GM18502 (cell line): ENCODE measurements at regions not wholly inside any gene's neighbourhood (a gene's known extent, or its start where the extent isn't known, plus 50 kb on each side); places are given as distances from the start of the nearest gene placed in this dataset.

Experiments used
- ATAC-seq: cut with Tn5 transposase; IDR thresholded peaks from one replicate; pipeline ENCODE4 v1.9.1; 2021; ENCODE audit warnings: mild to moderate bottlenecking; ENCODE audit not compliant: unreplicated experiment, poor library complexity

DNA sequence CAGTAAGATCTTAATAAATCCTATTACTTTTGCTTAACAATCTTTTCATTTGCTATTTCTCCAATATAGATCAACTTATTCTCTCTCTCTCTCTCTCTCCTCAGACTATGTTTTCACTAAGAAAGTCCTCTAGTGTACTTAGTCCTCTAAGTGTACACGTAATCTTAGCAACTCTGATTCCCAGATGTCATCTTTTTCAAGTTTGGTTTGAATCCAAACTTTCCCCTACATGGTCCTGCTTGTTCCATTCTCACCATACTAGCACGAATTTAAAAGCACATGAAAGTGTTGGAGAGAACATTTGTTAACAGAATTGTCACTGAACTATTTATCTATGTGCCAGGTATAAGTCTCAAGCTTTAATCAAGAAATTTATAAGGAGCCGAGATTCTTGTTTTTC is 202.9 kb downstream of the SPRY2 start:
- no peak for ATAC-seq

DNA sequence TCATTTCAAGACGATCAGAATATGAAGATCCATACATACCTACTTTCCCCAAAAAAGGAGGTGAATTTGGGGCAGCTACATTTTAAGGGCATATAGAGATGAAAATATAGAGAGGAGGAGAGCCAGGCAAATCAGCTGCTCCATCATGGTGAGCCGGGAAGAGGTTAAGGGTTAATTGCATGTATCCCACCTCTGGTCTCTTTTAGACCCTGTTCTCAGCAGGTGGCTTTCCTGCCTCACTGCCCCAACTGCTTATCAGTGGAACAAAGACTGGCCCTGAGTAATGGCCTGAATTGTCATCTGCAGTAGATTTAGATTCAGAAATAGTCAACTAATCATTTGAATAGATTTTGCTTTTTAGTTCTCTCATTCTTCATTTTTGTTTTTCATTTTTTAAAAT is 206.6 kb downstream of the SPRY2 start:
- no peak for ATAC-seq

DNA sequence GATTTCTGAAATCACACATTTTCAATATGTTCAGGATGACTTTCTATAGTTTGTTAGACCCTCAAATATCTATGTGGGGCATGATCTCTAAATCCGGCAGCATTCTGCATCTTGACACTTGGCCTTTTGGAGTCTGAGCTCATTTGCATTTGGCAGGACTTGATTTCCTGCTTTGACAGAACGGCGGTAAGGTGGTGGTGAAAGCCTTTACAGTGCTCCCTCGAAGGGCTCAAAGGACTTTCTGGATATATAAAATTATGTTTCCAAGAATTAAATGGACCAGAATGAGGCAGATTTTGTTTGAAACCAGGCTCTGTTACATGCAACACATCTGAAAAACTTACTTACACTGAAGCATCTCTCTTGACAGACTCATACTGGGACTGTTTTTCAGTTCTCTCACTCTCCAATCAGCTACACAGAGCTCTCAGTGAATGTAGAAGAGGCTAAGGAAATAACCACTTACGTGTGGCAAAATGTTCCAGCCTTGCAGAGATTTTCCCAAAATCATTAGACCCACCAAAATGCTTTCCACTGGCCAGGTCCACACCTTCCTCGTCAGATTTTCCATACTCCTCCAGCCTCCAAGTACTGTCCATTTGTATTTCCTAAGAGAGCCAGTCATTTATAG is 207.2 kb downstream of the SPRY2 start:
- ATAC-seq = no peak

DNA sequence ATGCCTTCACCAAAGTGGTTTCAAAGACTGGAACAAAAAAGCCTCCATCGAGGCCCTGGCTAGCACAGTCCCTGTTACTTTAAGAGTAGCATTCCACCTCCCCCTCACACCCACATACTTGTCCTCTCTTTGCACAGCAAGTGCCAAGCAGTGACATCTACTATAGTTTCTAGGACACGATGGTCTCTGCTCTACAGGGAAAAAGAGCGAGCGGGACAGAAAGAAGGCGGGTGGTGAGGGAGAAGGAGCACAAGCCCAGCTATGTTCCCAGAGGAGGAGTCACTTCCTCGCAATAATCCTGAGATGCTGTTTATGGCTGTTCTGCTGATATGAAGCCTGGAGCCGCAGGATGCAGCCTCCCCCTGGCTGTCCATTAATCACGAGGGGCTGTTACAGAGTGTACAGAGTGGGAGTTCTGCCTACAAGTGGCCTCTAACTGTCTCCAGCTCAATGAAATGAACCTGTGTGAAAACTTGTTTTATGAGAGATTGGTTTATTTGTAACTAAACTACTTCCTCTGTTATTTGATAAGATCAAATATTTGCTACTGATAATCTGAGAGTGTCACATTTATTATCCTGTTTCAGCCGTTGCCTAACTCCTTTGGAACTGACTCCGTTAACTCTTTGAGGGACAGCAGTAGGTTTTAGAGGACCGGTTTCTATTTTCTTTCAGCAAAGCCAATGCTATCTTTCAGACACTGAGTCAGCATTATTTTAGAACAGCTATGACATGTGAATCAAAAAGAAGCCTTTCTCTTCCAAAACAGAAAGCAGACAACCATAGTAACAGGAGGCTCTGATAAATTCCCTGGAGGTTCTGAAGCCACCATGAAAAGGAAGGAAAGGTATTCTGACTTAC is 208.0 kb downstream of the SPRY2 start:
- no peak for ATAC-seq

DNA sequence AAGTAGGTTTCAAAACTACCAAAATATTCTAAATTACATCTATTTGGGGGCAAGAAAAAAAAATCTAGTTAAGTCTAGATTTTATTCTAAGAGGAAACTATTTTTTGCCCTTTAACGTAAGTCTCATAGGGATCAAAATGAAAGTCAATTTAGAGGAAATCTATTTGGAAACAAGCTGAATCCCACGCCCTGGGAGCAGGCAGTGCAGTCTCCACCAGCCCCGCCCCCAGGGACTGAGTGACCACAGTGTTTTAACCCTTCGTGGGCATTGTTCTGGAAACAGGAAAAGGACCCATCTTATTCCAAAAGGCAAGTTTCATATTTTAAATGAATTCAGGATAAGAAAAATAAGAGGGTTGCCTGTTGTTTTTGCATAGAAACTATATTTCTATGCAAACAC is 209.7 kb downstream of the SPRY2 start:
- no peak for ATAC-seq

DNA sequence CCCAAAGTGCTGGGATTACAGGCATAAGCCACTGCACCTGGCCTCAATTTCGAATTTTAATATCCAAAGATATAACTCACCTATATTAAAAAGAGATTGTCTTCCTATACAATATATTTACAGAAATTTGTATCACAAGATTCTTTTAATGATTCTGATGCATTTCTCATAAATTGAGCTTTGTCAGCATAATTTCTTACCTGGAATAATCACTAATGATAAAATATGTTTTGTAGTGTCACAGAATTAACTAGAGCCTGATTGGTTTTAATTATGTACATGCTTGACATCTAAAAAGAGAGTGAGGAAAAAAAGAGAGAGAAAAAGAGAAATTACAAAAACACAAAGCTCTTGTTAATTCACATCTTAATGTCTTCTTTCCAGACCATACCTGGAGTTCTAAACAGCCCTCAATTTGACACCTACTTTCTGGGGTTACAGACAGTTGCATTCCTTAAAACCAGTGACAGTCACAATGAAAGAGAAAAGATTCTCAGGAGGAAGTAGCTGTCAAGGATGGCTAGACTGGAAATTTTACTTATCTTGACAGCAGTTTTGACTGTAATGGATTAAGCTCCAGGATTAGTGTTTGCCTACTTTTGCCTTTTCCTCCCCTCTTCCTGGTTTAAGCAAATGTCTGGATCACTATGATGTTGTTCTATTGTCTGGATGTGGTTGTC is 214.4 kb downstream of the SPRY2 start:
- no peak for ATAC-seq

DNA sequence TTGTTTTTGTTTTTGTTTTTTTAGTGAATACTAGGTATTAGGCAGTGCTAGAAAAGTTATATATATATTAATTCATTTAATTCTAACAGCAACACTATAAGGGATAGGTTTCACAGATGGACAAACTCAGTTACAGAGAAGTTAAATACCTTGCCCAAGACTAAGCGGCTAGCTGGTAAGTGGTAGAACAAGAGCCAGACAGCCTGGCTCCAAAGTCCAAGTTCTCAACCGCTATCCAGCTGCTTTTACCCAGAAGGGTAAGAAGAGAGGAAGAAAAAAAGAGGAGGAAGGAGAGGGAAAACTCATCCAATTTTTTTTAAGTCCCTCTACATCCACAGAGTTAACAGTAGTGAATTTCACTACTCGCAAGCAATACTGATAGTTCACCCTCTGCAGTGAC is 217.0 kb downstream of the SPRY2 start:
- ATAC-seq = no peak

DNA sequence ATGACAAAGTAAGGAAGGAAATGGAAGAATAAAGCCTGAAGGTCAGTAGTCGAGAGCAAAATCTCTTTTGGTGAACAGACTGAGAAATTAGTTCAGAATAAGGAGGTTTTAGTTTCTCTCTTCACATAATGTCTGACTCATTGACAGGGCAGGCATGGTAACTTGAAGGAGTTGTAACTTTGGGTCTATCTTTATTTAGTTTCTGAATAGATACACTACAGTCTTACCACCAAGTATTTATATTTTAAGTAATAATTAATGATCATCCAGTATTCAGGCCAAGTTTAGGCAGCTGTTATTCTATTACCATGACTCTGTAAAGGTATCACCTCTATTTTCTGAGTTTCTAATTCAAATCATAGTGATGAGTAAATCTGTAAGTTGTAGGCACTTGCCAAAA is 219.9 kb downstream of the SPRY2 start:
- no peak for ATAC-seq

DNA sequence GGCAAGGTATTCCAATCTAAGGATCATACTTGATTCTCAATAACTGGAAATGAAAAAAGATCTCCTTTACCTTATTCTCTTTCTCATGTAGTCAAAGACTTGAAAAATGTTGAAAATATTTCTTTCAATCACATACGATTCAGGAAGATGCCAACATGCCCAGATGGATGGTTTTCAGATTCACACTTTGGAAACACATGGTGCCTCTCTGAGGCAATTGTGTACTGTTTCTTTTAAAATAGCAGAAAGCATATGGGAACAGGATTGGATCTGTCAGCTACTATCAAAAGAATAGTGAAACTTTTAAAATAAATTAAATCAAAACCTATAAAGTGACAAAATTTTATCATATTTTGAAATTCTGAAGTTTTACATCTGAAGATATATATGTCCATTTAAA is 222.4 kb downstream of the SPRY2 start:
- ATAC-seq = no peak

DNA sequence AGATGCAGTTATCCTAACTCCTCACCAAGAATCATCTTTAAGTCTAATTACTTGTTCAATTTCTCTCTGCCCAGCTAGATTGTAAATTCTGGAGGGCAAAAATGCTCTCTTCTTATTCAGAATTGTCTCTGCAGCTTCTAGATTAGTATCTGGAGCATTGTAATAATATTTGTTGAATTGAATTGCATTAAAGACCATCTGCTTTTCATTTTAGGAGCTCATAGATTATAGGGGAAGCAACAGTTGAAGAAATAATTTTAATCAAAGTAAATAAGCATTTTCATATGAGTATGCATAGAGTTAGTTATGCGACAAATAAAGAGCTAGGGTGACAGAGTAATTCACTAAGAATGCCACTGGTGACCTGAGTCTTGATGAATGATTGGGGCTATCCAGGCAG is 222.8 kb downstream of the SPRY2 start:
- no peak for ATAC-seq

DNA sequence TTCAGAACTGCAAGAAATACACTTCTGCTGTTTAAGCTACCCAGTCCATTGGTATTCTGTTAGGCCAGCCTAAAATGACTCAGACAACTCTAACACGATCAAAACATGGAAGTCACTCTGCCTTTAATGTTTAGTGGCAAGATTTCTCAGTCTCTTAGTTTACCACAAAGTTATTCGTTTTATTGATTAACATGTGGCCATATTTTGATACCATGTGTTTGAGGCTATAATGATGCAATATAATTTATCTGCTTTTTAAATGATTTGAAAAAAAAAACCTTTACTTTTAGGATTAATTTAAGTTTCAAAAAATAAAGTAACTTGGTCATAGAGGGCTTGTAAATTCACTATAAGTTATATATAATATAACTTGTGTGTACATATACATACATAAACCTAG is 223.4 kb downstream of the SPRY2 start:
- no peak for ATAC-seq

DNA sequence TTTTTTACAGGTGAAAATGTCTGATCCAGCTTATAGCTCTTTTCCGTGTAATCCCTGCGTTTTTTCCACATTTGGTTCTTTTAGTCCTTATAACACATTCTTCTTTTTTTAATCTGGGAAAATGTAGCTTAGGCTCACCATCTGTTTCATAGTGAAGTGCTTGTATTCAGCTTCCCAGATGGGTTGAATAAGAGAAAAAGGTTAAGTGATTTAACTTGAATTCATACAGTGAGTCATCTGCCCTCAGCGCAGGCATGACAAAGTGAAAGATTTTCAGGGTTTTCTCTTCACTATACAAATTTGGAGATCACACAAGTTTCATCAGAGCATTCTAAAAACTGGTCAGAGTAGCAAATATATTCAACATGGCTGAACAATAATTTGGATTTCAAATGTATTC is 224.8 kb downstream of the SPRY2 start:
- no peak for ATAC-seq

DNA sequence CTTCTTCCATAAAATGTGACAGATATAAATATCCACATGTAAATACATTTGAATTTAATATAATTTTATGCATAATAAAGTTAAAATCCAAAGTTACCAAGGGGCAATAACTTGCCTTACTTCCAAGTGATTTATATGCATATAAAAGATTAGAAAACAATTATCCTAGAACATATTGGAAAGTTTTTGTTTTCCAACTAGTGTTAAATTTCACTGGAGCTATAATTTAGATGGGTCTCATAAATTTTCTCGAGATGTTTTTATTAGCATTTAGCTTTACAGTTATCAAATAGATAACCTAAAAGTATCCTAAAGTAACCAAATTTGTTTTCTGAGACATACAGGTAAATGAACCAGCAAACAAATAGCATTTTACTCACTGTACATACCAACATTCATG is 225.3 kb downstream of the SPRY2 start:
- no peak for ATAC-seq

DNA sequence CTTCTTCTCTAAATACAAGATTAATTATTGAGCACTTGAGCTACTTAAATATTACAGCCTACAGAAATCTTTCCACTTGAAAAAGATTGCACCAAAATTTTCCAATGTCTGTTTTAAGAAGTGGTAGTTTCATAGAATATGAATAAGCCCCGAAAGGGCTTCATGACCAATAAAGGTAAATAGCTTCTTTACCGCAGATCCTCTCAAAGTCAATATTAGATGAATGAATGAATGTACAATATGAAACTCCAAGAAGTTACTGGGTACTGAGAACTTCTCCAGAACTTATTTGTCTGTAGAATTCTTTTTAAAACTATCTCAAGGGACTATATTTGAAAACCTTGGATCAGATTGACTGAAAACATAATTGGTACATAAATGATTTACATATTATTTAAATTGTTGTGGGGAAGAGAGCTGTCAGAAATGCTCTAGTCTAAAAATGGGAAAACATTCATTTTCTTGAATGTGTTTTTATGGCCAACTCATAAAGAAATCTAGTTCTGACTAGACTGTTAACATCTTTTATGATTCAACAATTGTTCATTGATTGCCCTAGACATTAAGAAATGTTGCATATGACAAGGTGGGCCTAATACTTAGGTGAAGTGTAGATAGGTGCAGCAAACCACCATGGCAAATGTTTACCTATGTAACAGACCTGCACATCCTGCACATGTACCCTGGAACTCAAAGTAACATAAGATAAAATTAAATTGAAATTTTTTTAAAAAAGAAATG is 227.0 kb downstream of the SPRY2 start:
- ATAC-seq = no peak

DNA sequence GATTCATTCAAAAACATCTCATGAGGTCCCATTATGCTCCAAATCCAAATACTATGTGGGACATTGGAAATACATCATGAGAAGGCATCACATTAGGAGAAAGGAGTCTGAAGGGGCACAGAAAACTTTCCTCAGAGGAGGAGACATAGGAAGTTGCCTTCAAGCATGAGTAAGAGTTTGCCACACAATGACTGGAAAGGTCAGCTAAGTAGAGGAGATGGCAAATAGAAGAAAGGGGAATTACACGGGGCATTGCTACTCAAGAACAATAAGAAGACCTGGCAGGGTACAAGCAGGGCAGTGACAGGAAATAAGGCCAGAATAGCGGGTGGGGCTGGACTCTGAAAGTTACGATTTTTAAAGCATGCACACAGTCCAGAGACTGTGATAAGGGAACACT is 231.6 kb downstream of the SPRY2 start:
- no peak for ATAC-seq

DNA sequence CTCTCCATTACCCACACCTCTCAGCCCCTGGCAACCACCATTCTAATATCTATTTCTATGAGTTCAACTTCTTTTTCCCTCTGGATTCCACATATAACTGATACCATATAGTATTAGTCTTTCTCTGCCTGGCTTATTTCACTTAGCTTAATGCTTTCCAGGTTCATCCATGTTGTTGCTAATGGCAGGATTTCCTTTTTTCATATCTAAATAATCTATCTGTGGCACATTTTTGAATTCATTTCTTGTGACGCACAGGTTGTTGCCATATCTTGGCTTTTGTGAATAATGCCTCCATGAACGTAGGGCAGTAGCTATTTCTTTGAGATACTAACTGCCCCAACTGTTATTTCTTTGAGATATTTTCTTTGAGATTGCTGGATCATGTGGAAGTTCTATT is 235.6 kb downstream of the SPRY2 start:
- ATAC-seq = no peak

DNA sequence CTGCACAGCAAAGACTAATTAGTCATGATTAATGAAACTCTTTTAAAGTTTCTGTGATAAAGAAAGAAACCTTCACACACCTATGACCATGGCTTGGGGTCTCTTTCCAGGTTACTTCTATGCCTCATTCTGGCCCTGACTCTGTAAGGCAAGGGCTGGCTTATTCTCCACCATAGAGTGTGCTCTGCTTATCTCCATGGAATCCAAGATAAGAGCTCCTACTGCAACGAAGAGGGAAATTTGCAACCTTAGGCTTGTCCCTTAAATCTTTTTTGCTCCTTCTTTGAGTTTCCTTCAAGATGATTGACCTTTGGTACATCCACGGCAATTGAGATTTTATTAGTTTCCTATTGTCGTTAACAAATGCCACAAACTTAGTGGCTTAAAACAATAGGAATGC is 239.9 kb downstream of the SPRY2 start:
- ATAC-seq = no peak

DNA sequence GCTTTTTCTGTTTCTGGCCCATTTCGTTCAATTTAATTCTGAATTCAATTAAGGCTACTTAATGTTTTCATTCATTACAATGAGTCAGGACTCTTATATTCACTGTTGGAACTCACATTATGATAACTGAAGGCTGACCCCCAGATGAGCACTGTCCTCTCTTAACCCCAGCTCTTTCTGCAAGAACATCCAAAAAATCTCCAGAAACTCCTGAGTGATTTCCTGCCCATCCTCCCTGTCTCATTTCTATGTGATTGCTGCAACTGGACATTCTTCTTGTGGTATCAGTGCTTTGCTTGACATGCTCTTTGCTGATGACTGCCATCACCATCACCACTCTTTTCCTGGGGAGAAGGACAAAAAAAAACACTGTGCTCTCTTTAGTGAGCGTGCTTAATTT is 240.3 kb downstream of the SPRY2 start:
- no peak for ATAC-seq

DNA sequence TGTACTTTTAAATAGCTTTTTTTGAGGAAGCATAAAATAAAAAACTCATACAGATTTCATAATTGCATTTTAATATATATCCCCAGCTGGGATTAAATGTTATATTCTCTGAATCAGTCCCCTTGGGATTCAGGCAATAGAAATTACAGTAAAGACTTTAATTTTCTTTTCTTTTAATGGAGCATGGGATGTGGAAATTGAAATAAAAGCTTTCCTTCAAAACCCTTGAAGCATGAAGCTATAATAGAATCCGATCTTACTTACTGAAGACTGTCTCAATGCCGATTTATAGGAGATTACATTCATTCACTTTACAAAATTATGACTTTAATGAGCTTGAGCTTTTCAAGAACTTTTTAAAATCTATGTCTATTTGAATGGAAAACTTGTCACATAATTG is 243.4 kb downstream of the SPRY2 start:
- no peak for ATAC-seq

DNA sequence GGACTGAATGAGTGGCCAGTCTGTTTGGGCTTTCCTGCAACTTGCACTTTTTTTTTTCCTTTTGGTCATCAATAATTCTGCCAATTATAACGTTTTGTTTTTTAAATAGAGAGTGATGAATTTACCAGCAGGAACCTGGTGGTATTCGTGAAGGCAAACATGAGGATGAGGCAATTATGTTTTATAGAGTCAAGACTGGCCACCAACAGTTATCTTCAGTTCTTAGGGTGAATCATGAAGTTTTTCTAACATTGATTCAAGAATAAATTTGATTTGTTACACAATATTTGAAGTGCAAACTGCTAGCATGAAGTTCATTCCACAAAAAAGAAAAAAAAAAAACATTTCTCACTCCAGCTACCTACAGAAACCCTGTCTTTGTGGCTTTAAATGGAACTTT is 244.5 kb downstream of the SPRY2 start:
- ATAC-seq = no peak

DNA sequence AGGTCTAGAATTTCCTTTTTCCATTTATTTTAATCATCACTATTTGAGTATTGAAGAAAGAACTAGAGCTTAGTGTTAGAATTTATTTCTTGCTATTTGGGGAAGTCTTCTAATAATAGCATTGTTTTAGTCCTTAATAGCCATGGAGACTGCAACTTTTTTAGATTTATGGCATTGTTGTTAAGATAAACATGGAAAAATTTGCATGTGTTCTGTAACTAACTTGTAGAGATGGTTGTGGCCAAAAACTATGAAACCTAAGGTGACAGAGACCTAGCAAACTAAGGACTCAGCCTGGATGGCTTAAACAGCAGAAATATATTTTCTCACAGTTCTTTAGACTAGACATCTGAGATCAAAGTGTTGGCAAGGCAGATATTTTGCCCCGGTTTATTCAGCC is 246.4 kb downstream of the SPRY2 start:
- ATAC-seq = no peak
